ENCODE measurements at regions not wholly inside any gene's neighbourhood (a gene's known extent, or its start where the extent isn't known, plus 50 kb on each side); places are given as distances from the start of the nearest gene placed in this dataset.
"Not testable (repeated sequence)": the region's sequence is repeated elsewhere in the genome, so short reads cannot be mapped to it uniquely, and the experiment has no call there.

DNA sequence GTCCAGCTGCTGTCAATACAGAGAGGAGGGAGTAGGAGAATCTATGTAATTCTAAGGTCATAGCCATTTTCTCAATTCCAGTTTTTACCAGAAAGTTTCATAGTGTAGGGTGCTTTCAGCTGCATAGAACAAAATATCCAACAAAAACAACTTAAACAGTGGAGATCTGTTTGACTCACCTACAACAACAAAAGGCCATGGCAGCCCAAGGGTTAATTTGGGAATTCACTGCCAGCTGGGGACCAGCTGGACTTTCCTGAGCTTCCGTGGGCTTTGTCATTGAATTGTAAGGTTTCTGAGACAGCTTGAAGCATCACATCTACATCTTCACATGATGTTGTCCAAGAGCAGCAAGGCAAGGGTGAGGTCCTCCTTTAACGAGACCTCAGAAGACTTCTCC lies 512.7 kb downstream of the IRS1 start:
- TF ChIP-seq YY1 (IDR thresholded peaks at IDR 0.05; ENCODE audit: insufficient read depth, insufficient read length): no peak
- no peak for TF ChIP-seq SUZ12 (IDR thresholded peaks at IDR 0.05; ENCODE audit: extremely low read depth, insufficient read depth, insufficient read length)
- TF ChIP-seq ZNF274 (IDR thresholded peaks at IDR 0.05; ENCODE audit: low read depth, low read length): no peak
- Histone ChIP-seq H3K36me3 (ENCODE audit: insufficient read depth, insufficient read length, low read length) (no peaks in the 10 kb centered on the region), H3K4me3 (ENCODE audit: insufficient read length, low read depth) (no peak overlapping the region), H3K9me3 (ENCODE audit: insufficient read depth, low read length) (peaks cover 5% of the 10 kb centered on the region; the same call in 1 of the 2 replicates), H3K27me3 (ENCODE audit: insufficient read depth, insufficient read length) (no peaks in the 10 kb centered on the region), H3K9ac (ENCODE audit: insufficient read length, low read depth) (no peak overlapping the region), H3K4me1 (ENCODE audit: insufficient read depth, insufficient read length) (no peaks in the 10 kb centered on the region)
- no peak for DNase-seq (ENCODE audit: low read depth, low spot score)

GRCh38 chr2:226283796-226284195 lies 515.8 kb downstream of the IRS1 start:
- no peak for TF ChIP-seq ZNF274 (IDR thresholded peaks at IDR 0.05; ENCODE audit: low read depth, low read length)
- DNase-seq (ENCODE audit: low read depth, low spot score): no peak
- peaks cover 6% of the 10 kb centered on the region; the same call in 1 of the 2 replicates for H3K9me3 ChIP-seq (ENCODE audit: insufficient read depth, low read length)
- H3K9ac ChIP-seq (ENCODE audit: insufficient read length, low read depth): no peak overlapping the region
- no peaks in the 10 kb centered on the region for H3K27me3 ChIP-seq (ENCODE audit: insufficient read depth, insufficient read length)
- H3K4me1 ChIP-seq (ENCODE audit: insufficient read depth, insufficient read length): no peaks in the 10 kb centered on the region
- H3K36me3 ChIP-seq (ENCODE audit: insufficient read depth, insufficient read length, low read length): no peaks in the 10 kb centered on the region
- H3K4me3 ChIP-seq (ENCODE audit: insufficient read length, low read depth): no peak overlapping the region

- no peak for DNase-seq (ENCODE audit: low read depth, low spot score)
- no peaks in the 10 kb centered on the region for H3K4me1 ChIP-seq (ENCODE audit: insufficient read depth, insufficient read length)
- H3K36me3 ChIP-seq (ENCODE audit: insufficient read depth, insufficient read length, low read length): no peaks in the 10 kb centered on the region
- H3K27me3 ChIP-seq (ENCODE audit: insufficient read depth, insufficient read length): no peaks in the 10 kb centered on the region
- TF ChIP-seq ZNF274 (IDR thresholded peaks at IDR 0.05; ENCODE audit: low read depth, low read length): no peak
- TF ChIP-seq YY1 (IDR thresholded peaks at IDR 0.05; ENCODE audit: insufficient read depth, insufficient read length): no peak
- no peak for TF ChIP-seq SUZ12 (IDR thresholded peaks at IDR 0.05; ENCODE audit: extremely low read depth, insufficient read depth, insufficient read length)
- no peak overlapping the region for H3K9ac ChIP-seq (ENCODE audit: insufficient read length, low read depth)
- no peak overlapping the region for H3K4me3 ChIP-seq (ENCODE audit: insufficient read length, low read depth)
- H3K9me3 ChIP-seq (ENCODE audit: insufficient read depth, low read length): peaks cover 6% of the 10 kb centered on the region; the same call in 1 of the 2 replicates
Measured at GRCh38 chr2:226282151-226282550, 517.5 kb downstream of the IRS1 start.

GRCh38 chr2:226280136-226280535 lies 519.5 kb downstream of the IRS1 start:
- not testable (repeated sequence) for H3K27me3 ChIP-seq (ENCODE audit: insufficient read depth, insufficient read length); H3K9ac ChIP-seq (ENCODE audit: insufficient read length, low read depth); H3K4me1 ChIP-seq (ENCODE audit: insufficient read depth, insufficient read length); DNase-seq (ENCODE audit: low read depth, low spot score); H3K36me3 ChIP-seq (ENCODE audit: insufficient read depth, insufficient read length, low read length); H3K4me3 ChIP-seq (ENCODE audit: insufficient read length, low read depth); H3K9me3 ChIP-seq (ENCODE audit: insufficient read depth, low read length)

DNA sequence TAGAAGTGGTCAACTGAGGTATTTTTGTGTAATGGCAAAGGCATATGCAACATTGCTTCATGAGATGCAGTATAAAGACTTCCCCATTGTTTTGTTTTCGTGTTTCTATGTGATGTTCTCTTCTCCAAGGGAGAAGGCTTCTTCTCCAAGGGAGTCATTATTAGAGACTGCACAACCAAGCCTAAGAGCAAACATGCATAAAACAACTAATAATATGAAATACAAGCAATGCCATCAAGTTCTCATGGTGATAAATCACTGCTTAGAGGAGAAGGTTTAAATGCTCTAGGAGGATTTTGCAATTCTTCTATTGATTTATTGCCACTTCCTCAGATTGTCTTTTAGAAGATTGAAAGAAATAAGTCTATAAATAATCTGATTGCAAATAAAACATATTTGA lies 524.4 kb downstream of the IRS1 start:
- Histone ChIP-seq H3K9ac (ENCODE audit: insufficient read length, low read depth) (no peak overlapping the region), H3K27me3 (ENCODE audit: insufficient read depth, insufficient read length) (no peaks in the 10 kb centered on the region), H3K36me3 (ENCODE audit: insufficient read depth, insufficient read length, low read length) (no peaks in the 10 kb centered on the region), H3K9me3 (ENCODE audit: insufficient read depth, low read length) (no peaks in the 10 kb centered on the region; the same call in 1 of the 2 replicates), H3K4me1 (ENCODE audit: insufficient read depth, insufficient read length) (no peaks in the 10 kb centered on the region), H3K4me3 (ENCODE audit: insufficient read length, low read depth) (no peak overlapping the region)
- TF ChIP-seq SUZ12 (IDR thresholded peaks at IDR 0.05; ENCODE audit: extremely low read depth, insufficient read depth, insufficient read length) (no peak), ZNF274 (IDR thresholded peaks at IDR 0.05; ENCODE audit: low read depth, low read length) (no peak), YY1 (IDR thresholded peaks at IDR 0.05; ENCODE audit: insufficient read depth, insufficient read length) (no peak)
- DNase-seq (ENCODE audit: low read depth, low spot score): no peak

- Histone ChIP-seq H3K4me1 (ENCODE audit: insufficient read depth, insufficient read length) (no peaks in the 10 kb centered on the region), H3K9me3 (ENCODE audit: insufficient read depth, low read length) (no peaks in the 10 kb centered on the region), H3K27me3 (ENCODE audit: insufficient read depth, insufficient read length) (no peaks in the 10 kb centered on the region), H3K9ac (ENCODE audit: insufficient read length, low read depth) (no peak overlapping the region), H3K36me3 (ENCODE audit: insufficient read depth, insufficient read length, low read length) (no peaks in the 10 kb centered on the region), H3K4me3 (ENCODE audit: insufficient read length, low read depth) (no peak overlapping the region)
- TF ChIP-seq ZNF274 (IDR thresholded peaks at IDR 0.05; ENCODE audit: low read depth, low read length): no peak
- TF ChIP-seq SUZ12 (IDR thresholded peaks at IDR 0.05; ENCODE audit: extremely low read depth, insufficient read depth, insufficient read length): no peak
- TF ChIP-seq YY1 (IDR thresholded peaks at IDR 0.05; ENCODE audit: insufficient read depth, insufficient read length): no peak
- DNase-seq (ENCODE audit: low read depth, low spot score): no peak
Measured at GRCh38 chr2:226274143-226274542, 525.5 kb downstream of the IRS1 start.

DNA sequence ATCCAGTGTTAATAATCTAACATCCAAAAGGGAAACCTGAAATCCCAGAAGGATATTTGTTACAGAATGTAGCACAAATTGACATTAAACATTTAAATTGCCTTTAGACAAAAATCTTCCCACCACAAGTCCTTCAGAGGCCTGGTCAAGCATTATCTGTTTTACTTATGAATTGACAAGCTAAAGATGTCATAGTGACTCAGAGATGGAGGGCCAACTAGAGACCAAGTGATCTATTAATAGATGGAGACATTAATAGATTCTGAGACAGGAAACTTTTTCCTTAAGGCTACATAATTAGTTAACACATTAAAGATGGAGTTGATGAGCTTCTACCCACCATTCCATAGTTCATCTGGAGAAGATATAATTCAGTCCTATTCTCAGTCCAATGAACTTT lies 526.2 kb downstream of the IRS1 start:
- TF ChIP-seq YY1 (IDR thresholded peaks at IDR 0.05; ENCODE audit: insufficient read depth, insufficient read length) (no peak), ZNF274 (IDR thresholded peaks at IDR 0.05; ENCODE audit: low read depth, low read length) (no peak), SUZ12 (IDR thresholded peaks at IDR 0.05; ENCODE audit: extremely low read depth, insufficient read depth, insufficient read length) (no peak)
- DNase-seq (ENCODE audit: low read depth, low spot score): no peak
- Histone ChIP-seq H3K4me1 (ENCODE audit: insufficient read depth, insufficient read length) (no peaks in the 10 kb centered on the region), H3K36me3 (ENCODE audit: insufficient read depth, insufficient read length, low read length) (no peaks in the 10 kb centered on the region), H3K27me3 (ENCODE audit: insufficient read depth, insufficient read length) (no peaks in the 10 kb centered on the region), H3K9ac (ENCODE audit: insufficient read length, low read depth) (no peak overlapping the region), H3K9me3 (ENCODE audit: insufficient read depth, low read length) (no peaks in the 10 kb centered on the region), H3K4me3 (ENCODE audit: insufficient read length, low read depth) (no peak overlapping the region)

DNA sequence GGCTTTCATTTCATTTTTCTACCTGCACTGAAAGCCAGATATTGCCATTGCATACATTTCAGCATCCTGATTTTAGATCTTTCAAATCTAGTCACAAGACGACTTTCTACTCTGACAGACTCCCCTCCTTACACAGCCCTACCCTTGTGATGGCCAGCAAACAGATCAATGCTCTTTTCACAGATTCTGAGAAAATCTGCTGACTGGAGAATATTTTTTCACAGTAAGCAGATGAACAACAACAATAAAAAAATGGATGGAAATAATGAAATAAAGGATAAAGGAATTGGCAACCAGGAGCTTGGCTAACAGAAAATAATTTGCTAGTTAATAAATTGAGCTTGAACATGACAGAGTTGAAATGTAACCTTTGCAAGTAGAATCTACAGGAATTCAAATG lies 527.2 kb downstream of the IRS1 start:
- Histone ChIP-seq H3K4me1 (ENCODE audit: insufficient read depth, insufficient read length) (no peaks in the 10 kb centered on the region), H3K4me3 (ENCODE audit: insufficient read length, low read depth) (no peak overlapping the region), H3K27me3 (ENCODE audit: insufficient read depth, insufficient read length) (no peaks in the 10 kb centered on the region), H3K9me3 (ENCODE audit: insufficient read depth, low read length) (no peaks in the 10 kb centered on the region), H3K9ac (ENCODE audit: insufficient read length, low read depth) (no peak overlapping the region), H3K36me3 (ENCODE audit: insufficient read depth, insufficient read length, low read length) (no peaks in the 10 kb centered on the region)
- no peak for DNase-seq (ENCODE audit: low read depth, low spot score)
- TF ChIP-seq YY1 (IDR thresholded peaks at IDR 0.05; ENCODE audit: insufficient read depth, insufficient read length): no peak
- TF ChIP-seq SUZ12 (IDR thresholded peaks at IDR 0.05; ENCODE audit: extremely low read depth, insufficient read depth, insufficient read length): no peak
- TF ChIP-seq ZNF274 (IDR thresholded peaks at IDR 0.05; ENCODE audit: low read depth, low read length): no peak
